ENCODE measurements at regions not wholly inside any gene's neighbourhood (a gene's known extent, or its start where the extent isn't known, plus 50 kb on each side); places are given as distances from the start of the nearest gene placed in this dataset.

DNA sequence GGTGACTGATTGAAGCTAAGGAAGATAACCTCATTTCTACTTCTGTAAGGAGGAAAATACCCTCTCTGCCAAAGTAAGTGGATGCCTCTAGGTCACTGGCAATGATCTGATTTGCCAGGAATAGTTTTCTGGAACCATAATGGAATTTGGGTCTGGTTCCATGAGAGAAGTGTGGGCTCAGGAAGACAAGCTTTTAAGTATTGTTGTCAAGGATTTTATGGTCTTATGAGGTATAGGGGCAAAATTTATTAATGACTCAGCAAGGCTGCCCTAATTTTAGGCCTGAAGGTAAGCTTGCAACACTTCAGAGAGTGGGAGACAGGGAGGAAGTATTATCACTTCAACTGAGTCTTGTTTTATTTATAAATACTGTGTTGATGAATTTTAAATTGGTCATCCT is 322.6 kb upstream of the ACTBL2 start:
- TF ChIP-seq POLR2A (IDR thresholded peaks at IDR 0.05; ENCODE audit: extremely low read depth, insufficient read length), result no peak
- TF ChIP-seq, protein P1, sequence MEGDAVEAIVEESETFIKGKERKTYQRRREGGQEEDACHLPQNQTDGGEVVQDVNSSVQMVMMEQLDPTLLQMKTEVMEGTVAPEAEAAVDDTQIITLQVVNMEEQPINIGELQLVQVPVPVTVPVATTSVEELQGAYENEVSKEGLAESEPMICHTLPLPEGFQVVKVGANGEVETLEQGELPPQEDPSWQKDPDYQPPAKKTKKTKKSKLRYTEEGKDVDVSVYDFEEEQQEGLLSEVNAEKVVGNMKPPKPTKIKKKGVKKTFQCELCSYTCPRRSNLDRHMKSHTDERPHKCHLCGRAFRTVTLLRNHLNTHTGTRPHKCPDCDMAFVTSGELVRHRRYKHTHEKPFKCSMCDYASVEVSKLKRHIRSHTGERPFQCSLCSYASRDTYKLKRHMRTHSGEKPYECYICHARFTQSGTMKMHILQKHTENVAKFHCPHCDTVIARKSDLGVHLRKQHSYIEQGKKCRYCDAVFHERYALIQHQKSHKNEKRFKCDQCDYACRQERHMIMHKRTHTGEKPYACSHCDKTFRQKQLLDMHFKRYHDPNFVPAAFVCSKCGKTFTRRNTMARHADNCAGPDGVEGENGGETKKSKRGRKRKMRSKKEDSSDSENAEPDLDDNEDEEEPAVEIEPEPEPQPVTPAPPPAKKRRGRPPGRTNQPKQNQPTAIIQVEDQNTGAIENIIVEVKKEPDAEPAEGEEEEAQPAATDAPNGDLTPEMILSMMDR (IDR thresholded peaks at IDR 0.05; ENCODE audit: low read depth, low read length), result no peak
- TF ChIP-seq, protein P2, sequence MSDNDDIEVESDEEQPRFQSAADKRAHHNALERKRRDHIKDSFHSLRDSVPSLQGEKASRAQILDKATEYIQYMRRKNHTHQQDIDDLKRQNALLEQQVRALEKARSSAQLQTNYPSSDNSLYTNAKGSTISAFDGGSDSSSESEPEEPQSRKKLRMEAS (IDR thresholded peaks at IDR 0.05; ENCODE audit: low read depth, low read length), result no peak
